GM20000 (cell line): ENCODE measurements at regions not wholly inside any gene's neighbourhood (a gene's known extent, or its start where the extent isn't known, plus 50 kb on each side); places are given as distances from the start of the nearest gene placed in this dataset.

Experiments
- DNase-seq: peaks from one replicate; pipeline ENCODE4 v3.0.0; 2012; ENCODE audit warnings: low spot score
- TF ChIP-seq, protein P1 (sequence below): IDR thresholded peaks from 2 replicates; pipeline ENCODE4 v1.5.1; 2012; ENCODE audit warnings: mild to moderate bottlenecking, control low read depth; ENCODE audit errors: extremely low read depth, missing control alignments

GRCh38 chr10:89118091-89118490 lies 89.0 kb downstream of the CH25H start:
- DNase-seq: no peak

DNA sequence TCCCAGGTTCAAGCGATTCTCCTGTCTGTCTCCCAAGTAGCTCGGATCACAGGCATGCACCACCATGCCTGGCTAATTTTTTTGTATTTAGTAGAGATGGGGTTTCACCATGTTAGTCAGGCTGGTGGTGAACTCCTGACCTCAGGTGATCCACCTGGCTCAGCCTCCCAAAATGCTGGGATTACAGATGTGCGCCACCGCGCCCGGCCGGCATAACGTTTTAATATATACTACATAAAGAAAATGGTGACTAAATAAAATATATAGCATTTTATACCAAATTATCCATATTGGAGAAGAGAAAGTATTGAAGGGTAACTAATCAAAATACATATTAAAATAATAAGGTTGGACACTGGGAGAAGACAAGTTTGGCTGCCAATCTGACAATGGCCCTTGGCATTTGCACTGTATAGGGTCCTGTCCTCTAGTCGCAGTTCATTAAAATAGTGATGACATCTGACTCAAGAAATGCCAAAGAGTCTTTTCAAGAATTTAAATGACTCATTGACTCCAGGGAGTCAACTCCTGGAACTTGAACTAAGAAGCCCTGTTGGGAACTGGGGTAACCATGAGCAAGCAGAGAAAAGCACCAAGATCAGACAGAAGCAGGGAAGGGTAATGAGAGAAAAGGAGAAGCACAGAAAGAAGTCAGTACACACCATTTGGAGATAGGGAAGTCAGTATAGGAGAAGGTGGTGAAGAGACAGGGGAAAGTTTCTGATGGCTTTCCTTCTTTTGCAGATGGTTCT lies 91.1 kb downstream of the CH25H start:
- DNase-seq: no peak

More at GRCh38 chr10:89118091-89118490, 89.0 kb downstream of the CH25H start:
- TF ChIP-seq, protein P1, sequence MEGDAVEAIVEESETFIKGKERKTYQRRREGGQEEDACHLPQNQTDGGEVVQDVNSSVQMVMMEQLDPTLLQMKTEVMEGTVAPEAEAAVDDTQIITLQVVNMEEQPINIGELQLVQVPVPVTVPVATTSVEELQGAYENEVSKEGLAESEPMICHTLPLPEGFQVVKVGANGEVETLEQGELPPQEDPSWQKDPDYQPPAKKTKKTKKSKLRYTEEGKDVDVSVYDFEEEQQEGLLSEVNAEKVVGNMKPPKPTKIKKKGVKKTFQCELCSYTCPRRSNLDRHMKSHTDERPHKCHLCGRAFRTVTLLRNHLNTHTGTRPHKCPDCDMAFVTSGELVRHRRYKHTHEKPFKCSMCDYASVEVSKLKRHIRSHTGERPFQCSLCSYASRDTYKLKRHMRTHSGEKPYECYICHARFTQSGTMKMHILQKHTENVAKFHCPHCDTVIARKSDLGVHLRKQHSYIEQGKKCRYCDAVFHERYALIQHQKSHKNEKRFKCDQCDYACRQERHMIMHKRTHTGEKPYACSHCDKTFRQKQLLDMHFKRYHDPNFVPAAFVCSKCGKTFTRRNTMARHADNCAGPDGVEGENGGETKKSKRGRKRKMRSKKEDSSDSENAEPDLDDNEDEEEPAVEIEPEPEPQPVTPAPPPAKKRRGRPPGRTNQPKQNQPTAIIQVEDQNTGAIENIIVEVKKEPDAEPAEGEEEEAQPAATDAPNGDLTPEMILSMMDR: no peak

GRCh38 chr10:89114846-89115625 lies 92.1 kb downstream of the CH25H start:
- TF ChIP-seq, protein P1: no peak
- DNase-seq: no peak

More for the DNA sequence above, 91.1 kb downstream of the CH25H start:
- TF ChIP-seq, protein P1: no peak

DNA sequence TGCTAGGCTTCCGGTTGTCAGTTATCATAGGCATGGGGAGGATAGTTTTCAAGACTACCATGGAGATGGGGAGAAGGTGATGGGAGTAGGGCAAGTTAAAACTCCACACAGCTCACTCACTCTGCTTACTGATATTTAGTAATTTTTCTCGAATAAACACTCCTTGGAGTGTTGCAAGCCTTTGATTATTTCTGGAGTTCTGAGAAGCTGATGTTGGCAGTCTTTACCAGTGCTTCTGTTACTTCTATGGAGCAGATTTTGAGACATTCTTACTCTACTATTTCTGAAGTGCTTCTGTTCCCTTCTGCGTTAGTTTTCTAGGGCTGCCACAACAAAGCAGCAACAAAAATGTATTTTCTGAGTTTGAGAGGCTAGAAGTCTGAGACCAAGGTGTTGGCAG lies 104.4 kb downstream of the CH25H start:
- TF ChIP-seq, protein P1: no peak
- DNase-seq: no peak

GRCh38 chr10:89101943-89102342 lies 105.2 kb downstream of the CH25H start:
- no peak for DNase-seq
- TF ChIP-seq, protein P1: no peak

- TF ChIP-seq, protein P1: no peak
- no peak for DNase-seq
These were observed 106.4 kb downstream of the CH25H start for GRCh38 chr10:89100680-89101079.

DNA sequence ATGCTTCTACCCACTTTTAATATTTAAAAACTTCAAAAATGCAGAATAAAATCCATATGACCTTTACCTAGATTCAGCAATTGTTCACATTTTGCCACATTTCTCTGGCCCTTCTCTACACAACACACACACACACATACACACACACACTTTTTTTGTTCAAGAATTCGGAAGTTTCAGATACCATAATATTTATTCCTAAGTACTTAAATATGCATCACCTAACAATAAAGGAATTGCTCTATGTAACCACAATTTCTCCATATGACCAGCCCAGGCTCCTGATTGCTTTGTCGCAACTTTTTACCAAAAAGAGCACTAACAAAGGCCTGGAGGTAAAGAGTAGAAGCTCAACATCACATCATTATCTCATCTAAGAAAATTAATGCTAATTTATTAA lies 106.6 kb downstream of the FAS start:
- TF ChIP-seq, protein P1: no peak
- no peak for DNase-seq
